ENCODE measurements at regions not wholly inside any gene's neighbourhood (a gene's known extent, or its start where the extent isn't known, plus 50 kb on each side); places are given as distances from the start of the nearest gene placed in this dataset.

DNA sequence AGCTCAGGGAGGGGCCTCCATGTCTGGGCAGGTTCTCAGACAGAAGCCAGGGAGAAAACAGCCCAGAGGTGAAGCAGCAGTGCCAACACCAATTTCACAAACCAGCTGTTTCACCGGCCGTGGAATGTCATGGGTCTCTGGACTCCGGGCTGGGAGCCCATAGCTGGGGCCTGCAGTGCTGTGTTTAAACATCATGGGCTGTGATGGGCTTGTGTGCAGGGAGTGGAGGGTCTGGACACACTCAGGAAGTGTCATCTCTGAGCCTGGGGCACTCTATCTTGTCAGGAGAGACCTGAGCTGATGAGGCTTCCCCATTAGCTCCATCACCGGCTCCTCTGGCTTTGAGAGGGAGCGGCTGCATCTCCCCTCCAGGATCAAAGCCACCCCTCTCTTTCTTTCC lies 173.6 kb upstream of the IGSF21 start:
- Mint-ChIP-seq H3K27me3 (ENCODE audit: unreplicated experiment) (no peaks in the 10 kb centered on the region), H3K9me3 (ENCODE audit: unreplicated experiment) (peaks cover 4% of the 10 kb centered on the region), H3K4me1 (ENCODE audit: unreplicated experiment) (no peaks in the 10 kb centered on the region), H3K27ac (ENCODE audit: unreplicated experiment) (no peak overlapping the region), H3K36me3 (ENCODE audit: unreplicated experiment) (no peaks in the 10 kb centered on the region), H3K4me3 (ENCODE audit: unreplicated experiment) (no peak overlapping the region)
- TF ChIP-seq, protein P1, sequence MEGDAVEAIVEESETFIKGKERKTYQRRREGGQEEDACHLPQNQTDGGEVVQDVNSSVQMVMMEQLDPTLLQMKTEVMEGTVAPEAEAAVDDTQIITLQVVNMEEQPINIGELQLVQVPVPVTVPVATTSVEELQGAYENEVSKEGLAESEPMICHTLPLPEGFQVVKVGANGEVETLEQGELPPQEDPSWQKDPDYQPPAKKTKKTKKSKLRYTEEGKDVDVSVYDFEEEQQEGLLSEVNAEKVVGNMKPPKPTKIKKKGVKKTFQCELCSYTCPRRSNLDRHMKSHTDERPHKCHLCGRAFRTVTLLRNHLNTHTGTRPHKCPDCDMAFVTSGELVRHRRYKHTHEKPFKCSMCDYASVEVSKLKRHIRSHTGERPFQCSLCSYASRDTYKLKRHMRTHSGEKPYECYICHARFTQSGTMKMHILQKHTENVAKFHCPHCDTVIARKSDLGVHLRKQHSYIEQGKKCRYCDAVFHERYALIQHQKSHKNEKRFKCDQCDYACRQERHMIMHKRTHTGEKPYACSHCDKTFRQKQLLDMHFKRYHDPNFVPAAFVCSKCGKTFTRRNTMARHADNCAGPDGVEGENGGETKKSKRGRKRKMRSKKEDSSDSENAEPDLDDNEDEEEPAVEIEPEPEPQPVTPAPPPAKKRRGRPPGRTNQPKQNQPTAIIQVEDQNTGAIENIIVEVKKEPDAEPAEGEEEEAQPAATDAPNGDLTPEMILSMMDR (IDR thresholded peaks at IDR 0.05) = no peak
- no peak for DNase-seq (ENCODE audit: extremely low spot score, unreplicated experiment)

DNA sequence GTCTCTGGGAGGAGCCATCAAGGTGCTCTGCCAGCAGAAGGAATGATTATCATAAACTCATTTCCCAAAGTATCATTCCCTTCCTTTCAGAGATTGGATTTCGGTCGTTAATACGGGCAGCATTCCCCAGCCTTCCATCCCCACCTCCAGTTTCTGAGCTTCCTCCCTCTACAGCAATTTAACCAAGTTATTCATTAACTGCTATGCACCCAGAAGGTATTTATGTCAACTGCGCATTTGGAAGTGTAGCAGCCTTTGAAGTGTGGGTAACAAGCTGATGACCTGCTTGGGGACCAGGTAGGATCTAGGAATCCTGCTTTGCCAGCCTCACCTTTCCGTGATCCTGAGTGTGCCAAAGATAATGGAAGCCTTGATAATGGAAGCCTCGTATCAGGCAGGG lies 172.4 kb upstream of the IGSF21 start:
- Mint-ChIP-seq H3K4me3 (ENCODE audit: unreplicated experiment) (no peak overlapping the region), H3K36me3 (ENCODE audit: unreplicated experiment) (no peaks in the 10 kb centered on the region), H3K4me1 (ENCODE audit: unreplicated experiment) (no peaks in the 10 kb centered on the region), H3K27ac (ENCODE audit: unreplicated experiment) (no peak overlapping the region), H3K9me3 (ENCODE audit: unreplicated experiment) (peaks cover 4% of the 10 kb centered on the region), H3K27me3 (ENCODE audit: unreplicated experiment) (no peaks in the 10 kb centered on the region)
- DNase-seq (ENCODE audit: extremely low spot score, unreplicated experiment) = no peak
- TF ChIP-seq, protein P1 (IDR thresholded peaks at IDR 0.05) = no peak

DNA sequence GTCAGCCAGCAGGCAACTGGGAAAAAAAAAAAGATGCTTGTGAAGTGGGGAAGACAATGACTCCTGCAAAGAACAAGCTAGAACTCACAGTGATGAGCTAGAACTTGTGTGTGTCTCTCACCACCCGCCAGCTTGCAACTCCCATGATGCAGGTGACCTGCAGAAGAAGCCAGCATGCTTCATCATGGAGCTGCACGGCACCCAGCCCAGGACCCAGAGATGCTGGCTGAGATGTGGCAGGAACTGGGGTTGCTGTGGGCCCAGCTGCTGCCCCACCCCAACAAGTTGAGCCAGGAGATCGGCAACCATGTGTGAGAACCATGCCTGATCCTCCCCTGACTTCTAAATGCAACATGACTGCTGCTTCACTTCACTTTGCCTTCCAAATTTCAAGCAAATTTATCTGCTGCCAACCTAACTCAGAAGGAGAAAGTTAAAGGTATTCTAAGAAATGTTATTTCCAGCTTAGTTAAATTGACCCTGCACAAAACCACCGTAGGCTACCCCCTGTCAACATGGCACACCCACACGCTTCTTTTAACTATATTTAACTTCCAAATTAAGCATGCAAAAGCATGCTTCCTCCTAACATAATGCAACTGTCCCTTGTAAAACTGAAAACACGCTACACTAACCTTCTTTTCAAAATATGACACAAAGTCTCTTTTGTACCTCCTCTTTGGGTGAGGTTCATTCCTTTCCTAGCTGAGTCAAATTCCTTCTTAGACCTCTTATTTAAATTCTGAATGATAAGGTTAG lies 166.0 kb upstream of the IGSF21 start:
- H3K27me3 Mint-ChIP-seq (ENCODE audit: unreplicated experiment) = no peaks in the 10 kb centered on the region
- no peaks in the 10 kb centered on the region for H3K9me3 Mint-ChIP-seq (ENCODE audit: unreplicated experiment)
- H3K4me1 Mint-ChIP-seq (ENCODE audit: unreplicated experiment) = no peaks in the 10 kb centered on the region

DNA sequence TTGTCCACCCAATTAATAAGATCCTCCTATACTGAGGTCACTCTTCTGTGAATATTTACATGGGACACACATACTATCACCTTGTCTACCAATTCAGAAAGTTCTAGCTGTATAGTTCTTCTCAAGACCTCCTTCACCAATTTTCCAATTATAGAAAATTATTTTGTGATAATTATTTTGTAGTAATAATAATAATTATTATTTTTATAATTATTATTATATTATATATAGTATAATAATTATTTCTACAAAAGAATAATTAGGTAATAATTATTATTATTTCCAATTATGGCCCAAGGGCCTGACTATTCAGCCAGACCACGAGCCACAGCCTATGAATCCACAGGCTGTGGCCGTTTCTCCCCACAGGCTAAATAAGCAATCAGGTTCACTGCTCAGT lies 164.1 kb upstream of the IGSF21 start:
- H3K4me3 Mint-ChIP-seq (ENCODE audit: unreplicated experiment) = no peak overlapping the region
- no peaks in the 10 kb centered on the region for H3K27me3 Mint-ChIP-seq (ENCODE audit: unreplicated experiment)
- no peaks in the 10 kb centered on the region for H3K36me3 Mint-ChIP-seq (ENCODE audit: unreplicated experiment)
- no peaks in the 10 kb centered on the region for H3K9me3 Mint-ChIP-seq (ENCODE audit: unreplicated experiment)
- no peak overlapping the region for H3K27ac Mint-ChIP-seq (ENCODE audit: unreplicated experiment)
- TF ChIP-seq, protein P1 (IDR thresholded peaks at IDR 0.05) = no peak
- no peak for DNase-seq (ENCODE audit: extremely low spot score, unreplicated experiment)
- H3K4me1 Mint-ChIP-seq (ENCODE audit: unreplicated experiment) = no peaks in the 10 kb centered on the region

More for the DNA sequence above, 166.0 kb upstream of the IGSF21 start:
- no peaks in the 10 kb centered on the region for H3K36me3 Mint-ChIP-seq (ENCODE audit: unreplicated experiment)
- DNase-seq (ENCODE audit: extremely low spot score, unreplicated experiment) = no peak
- TF ChIP-seq, protein P1 (IDR thresholded peaks at IDR 0.05) = no peak
- no peak overlapping the region for H3K27ac Mint-ChIP-seq (ENCODE audit: unreplicated experiment)
- no peak overlapping the region for H3K4me3 Mint-ChIP-seq (ENCODE audit: unreplicated experiment)

DNA sequence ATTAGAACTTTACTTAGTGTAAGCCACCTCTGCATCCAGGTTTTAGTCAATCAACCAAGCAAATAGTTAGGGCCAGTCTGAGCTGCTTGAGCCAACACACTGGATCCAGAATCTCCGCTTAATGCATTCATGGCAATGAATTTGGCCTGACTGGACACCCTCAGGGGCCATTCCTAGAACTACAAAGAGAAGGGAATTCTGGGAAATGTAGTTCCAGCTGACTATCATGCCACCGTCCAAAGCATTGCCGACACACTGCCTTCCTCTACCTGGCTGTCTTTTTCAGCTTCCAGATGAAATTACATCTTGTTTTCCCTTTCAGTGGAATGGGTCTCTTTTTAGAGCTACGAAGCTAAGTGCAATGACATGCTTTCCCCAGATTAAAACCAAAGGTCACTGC lies 163.0 kb upstream of the IGSF21 start:
- H3K36me3 Mint-ChIP-seq (ENCODE audit: unreplicated experiment) = no peaks in the 10 kb centered on the region
- H3K27me3 Mint-ChIP-seq (ENCODE audit: unreplicated experiment) = no peaks in the 10 kb centered on the region
- no peak overlapping the region for H3K4me3 Mint-ChIP-seq (ENCODE audit: unreplicated experiment)
- no peak overlapping the region for H3K27ac Mint-ChIP-seq (ENCODE audit: unreplicated experiment)
- H3K9me3 Mint-ChIP-seq (ENCODE audit: unreplicated experiment) = no peaks in the 10 kb centered on the region
- DNase-seq (ENCODE audit: extremely low spot score, unreplicated experiment) = no peak
- H3K4me1 Mint-ChIP-seq (ENCODE audit: unreplicated experiment) = no peaks in the 10 kb centered on the region
- TF ChIP-seq, protein P1 (IDR thresholded peaks at IDR 0.05) = no peak
